ENCODE measurements at regions not wholly inside any gene's neighbourhood (a gene's known extent, or its start where the extent isn't known, plus 50 kb on each side); places are given as distances from the start of the nearest gene placed in this dataset.

- intact Hi-C loops (cut with micrococcal nuclease) = no loop called here
- no TSS peak for BruUV-seq (replicated peaks)
- Histone ChIP-seq H2AFZ (replicated peaks; ENCODE audit: low read length, poor library complexity) (no peak overlapping the region), H3K4me1 (ENCODE audit: control insufficient read depth, insufficient read depth, low read length) (no peaks in the 10 kb centered on the region), H4K91ac (ENCODE audit: insufficient read depth, low read depth, low read length) (no peak overlapping the region), H2BK15ac (ENCODE audit: low read depth, low read length) (no peak overlapping the region), H3K14ac (replicated peaks; ENCODE audit: low read depth, low read length) (no peak overlapping the region), H3K18ac (ENCODE audit: low read depth, low read length) (no peak overlapping the region), H2AK9ac (replicated peaks; ENCODE audit: low read depth, low read length, poor library complexity) (no peak overlapping the region), H4K5ac (ENCODE audit: low read depth, low read length) (no peak overlapping the region), H4K8ac (ENCODE audit: low read depth in 2 of 2, low read length in 2 of 2) (no peak overlapping the region), H2BK5ac (ENCODE audit: low read depth, low read length, poor library complexity, severe bottlenecking) (no peak overlapping the region), H3K27me3 (ENCODE audit: control insufficient read depth, insufficient read depth, low read length) (no peaks in the 10 kb centered on the region), H3K36me3 (ENCODE audit: control insufficient read depth, insufficient read depth, low read length) (no peaks in the 10 kb centered on the region), H3K27ac (ENCODE audit: insufficient read depth, low read length) (no peak overlapping the region), H3K9ac (ENCODE audit: low read depth, low read length) (no peak overlapping the region), H3K4ac (ENCODE audit: low read depth, low read length) (no peak overlapping the region), H3K79me1 (ENCODE audit: low read depth in 1 of 2, low read length in 2 of 2) (no peaks in the 10 kb centered on the region), H3K9me3 (ENCODE audit: control insufficient read depth, insufficient read depth, low read length) (peaks cover 9% of the 10 kb centered on the region; the same call in 1 of the 2 replicates), H2BK120ac (ENCODE audit: low read depth, low read length) (no peak overlapping the region), H2AK5ac (ENCODE audit: low read depth, low read length) (no peak overlapping the region), H2BK20ac (ENCODE audit: low read depth, low read length) (no peak overlapping the region), H3K9me1 (ENCODE audit: insufficient read depth, low read length) (no peaks in the 10 kb centered on the region), H3K56ac (ENCODE audit: extremely low read depth, insufficient read depth, low read length) (no peak overlapping the region), H3K4me3 (ENCODE audit: insufficient read depth, low read depth, low read length) (no peak overlapping the region), H3K4me2 (ENCODE audit: low read depth, low read length) (no peak overlapping the region), H4K20me1 (ENCODE audit: insufficient read depth, low read length) (no peaks in the 10 kb centered on the region), H3K23ac (ENCODE audit: low read depth, low read length) (no peak overlapping the region)
- CTCF ChIA-PET = interaction anchor here (0.8 kb wide), 1 partner anchor 17 kb away, joined by 3 read pairs; no protein-coding TSS in a partner anchor
- TF ChIP-seq RFX5 (IDR thresholded peaks at IDR 0.05; ENCODE audit: low read depth, low read length) (no peak), NFE2L2 (IDR thresholded peaks at IDR 0.05; ENCODE audit: low read depth, low read length) (no peak), ELK1 (IDR thresholded peaks at IDR 0.05; ENCODE audit: borderline replicate concordance, low read depth, low read length) (no peak), RAD21 (IDR thresholded peaks at IDR 0.05; ENCODE audit: low read length) (no peak), BHLHE40 (IDR thresholded peaks at IDR 0.05; ENCODE audit: low read depth, low read length) (no peak), CEBPB (IDR thresholded peaks at IDR 0.05; ENCODE audit: low read depth, low read length) (no peak), RCOR1 (IDR thresholded peaks at IDR 0.05; ENCODE audit: insufficient replicate concordance, low read length) (no peak), MAFK (IDR thresholded peaks at IDR 0.05; ENCODE audit: low read depth, low read length) (no peak), SMC3 (IDR thresholded peaks at IDR 0.05; ENCODE audit: low read depth, low read length) (no peak), CHD1 (IDR thresholded peaks at IDR 0.05; ENCODE audit: low read depth, low read length) (no peak), MAZ (IDR thresholded peaks at IDR 0.05; ENCODE audit: borderline replicate concordance, low read depth, low read length) (no peak)
- TF ChIP-seq, protein P1, sequence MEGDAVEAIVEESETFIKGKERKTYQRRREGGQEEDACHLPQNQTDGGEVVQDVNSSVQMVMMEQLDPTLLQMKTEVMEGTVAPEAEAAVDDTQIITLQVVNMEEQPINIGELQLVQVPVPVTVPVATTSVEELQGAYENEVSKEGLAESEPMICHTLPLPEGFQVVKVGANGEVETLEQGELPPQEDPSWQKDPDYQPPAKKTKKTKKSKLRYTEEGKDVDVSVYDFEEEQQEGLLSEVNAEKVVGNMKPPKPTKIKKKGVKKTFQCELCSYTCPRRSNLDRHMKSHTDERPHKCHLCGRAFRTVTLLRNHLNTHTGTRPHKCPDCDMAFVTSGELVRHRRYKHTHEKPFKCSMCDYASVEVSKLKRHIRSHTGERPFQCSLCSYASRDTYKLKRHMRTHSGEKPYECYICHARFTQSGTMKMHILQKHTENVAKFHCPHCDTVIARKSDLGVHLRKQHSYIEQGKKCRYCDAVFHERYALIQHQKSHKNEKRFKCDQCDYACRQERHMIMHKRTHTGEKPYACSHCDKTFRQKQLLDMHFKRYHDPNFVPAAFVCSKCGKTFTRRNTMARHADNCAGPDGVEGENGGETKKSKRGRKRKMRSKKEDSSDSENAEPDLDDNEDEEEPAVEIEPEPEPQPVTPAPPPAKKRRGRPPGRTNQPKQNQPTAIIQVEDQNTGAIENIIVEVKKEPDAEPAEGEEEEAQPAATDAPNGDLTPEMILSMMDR (conservative IDR thresholded peaks at IDR 0.05; ENCODE audit: low read depth, low read length) = no peak
- TF ChIP-seq, protein P2, sequence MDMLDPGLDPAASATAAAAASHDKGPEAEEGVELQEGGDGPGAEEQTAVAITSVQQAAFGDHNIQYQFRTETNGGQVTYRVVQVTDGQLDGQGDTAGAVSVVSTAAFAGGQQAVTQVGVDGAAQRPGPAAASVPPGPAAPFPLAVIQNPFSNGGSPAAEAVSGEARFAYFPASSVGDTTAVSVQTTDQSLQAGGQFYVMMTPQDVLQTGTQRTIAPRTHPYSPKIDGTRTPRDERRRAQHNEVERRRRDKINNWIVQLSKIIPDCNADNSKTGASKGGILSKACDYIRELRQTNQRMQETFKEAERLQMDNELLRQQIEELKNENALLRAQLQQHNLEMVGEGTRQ (IDR thresholded peaks at IDR 0.05; ENCODE audit: low read depth, low read length) = no peak
- dilution Hi-C loops (cut with HindIII; ENCODE audit: low sequenced_read_pairs, unreplicated experiment) = no loop called here
- no CpG with 5 or more reads among the region's 3 CpGs for WGBS, 2 experiments (ENCODE audit: extremely low coverage in 2 of 2, insufficient read length in 1 of 2)
- ATAC-seq (ENCODE audit: low read depth) (no peak), DNase-seq (no peak)
- in situ Hi-C loops (cut with MboI; ENCODE audit: low sequenced_read_pairs) = no loop called here
- POLR2A ChIA-PET (ENCODE audit: unreplicated experiment) = interaction anchor here (0.7 kb wide), 1 partner anchor 9 kb away, joined by 3 read pairs; no protein-coding TSS in a partner anchor
These were observed 464.7 kb upstream of the SLC35B3 start for GRCh38 chr6:8900056-8900455.
